Upper lobe of left lung (tissue), 4 donors: ENCODE measurements at regions not wholly inside any gene's neighbourhood (a gene's known extent, or its start where the extent isn't known, plus 50 kb on each side); places are given as distances from the start of the nearest gene placed in this dataset.

Experiments used
- EP300 ChIP-seq, 4 donors: sonication (generic); formaldehyde crosslinking; IDR thresholded peaks; one replicate each; pipeline ENCODE4 v1.5.1; 2017; ENCODE audit warnings: antibody characterized with exemption in 4 of 4, control low read depth in 2 of 4
- POLR2A ChIP-seq, 4 donors: fragments of 450-650 bp; IDR thresholded peaks; one replicate each; pipeline ENCODE4 v1.5.1; 2016 to 2017; ENCODE audit warnings: antibody characterized with exemption in 4 of 4, mild to moderate bottlenecking in 2 of 4

DNA sequence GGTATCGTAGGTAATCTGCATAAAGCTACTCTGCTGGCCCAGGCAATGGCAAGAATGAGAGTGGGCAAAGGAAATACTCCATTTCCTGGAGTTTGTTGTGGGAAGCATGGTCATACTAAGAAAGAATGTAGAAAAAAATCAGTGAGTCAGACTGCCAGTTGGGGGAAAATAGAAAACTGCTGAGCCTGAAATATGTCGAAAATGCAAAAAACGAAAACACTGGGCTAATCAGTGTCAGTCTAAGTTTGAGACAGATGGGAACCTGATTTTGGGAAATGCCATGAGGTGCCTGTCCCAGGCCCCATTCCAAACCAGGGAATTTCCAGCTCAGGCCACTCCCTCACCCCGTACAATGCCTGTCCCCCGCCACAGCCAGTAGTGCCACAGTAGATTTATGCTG lies 150.0 kb downstream of the ZNF33B start:
- TF ChIP-seq POLR2A (IDR thresholded peaks at IDR 0.05) = no peak
- no peak for TF ChIP-seq EP300 (IDR thresholded peaks at IDR 0.05)
